ENCODE measurements at regions not wholly inside any gene's neighbourhood (a gene's known extent, or its start where the extent isn't known, plus 50 kb on each side); places are given as distances from the start of the nearest gene placed in this dataset.

DNA sequence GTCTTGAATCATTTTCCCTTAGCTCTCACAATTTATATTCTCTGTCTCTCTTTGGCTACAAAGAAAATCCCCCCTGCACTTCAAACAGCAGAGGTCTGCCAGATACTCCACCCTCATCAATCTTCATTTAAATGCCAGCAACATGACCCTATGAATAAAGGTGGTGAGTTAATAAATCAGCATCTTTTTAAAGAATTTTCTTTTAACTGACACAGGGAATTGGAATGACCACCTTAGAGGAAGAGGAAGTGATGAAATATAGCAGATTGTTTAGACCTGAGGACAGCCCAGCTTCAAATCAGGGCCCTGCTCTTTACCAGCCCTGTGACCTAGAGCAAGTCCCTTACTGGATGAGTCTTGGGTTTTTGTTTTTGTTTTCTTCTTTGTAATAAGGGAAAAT is 223.1 kb upstream of the PAPPA start:
- no peak for TF ChIP-seq CTCF (IDR thresholded peaks at IDR 0.05)
- intact Hi-C loops (cut with DNase I), result no loop called here
- no peak for ATAC-seq

GRCh38 chr9:115938479-115938878 is 215.1 kb upstream of the PAPPA start:
- ATAC-seq (peak in 1 of 8 donors; percentile 31), DNase-seq (no peak)
- H3K9me3 ChIP-seq, result no peaks in the 10 kb centered on the region
- H3K36me3 ChIP-seq, result no peaks in the 10 kb centered on the region
- intact Hi-C loops (cut with DNase I), result no loop called here
- no peak for TF ChIP-seq CTCF (IDR thresholded peaks at IDR 0.05)
- peaks cover 0 to 22% (median 8%) of the 10 kb centered on the region in 9 donors for H3K4me1 ChIP-seq
- no peak overlapping the region for H3K4me3 ChIP-seq
- H3K27me3 ChIP-seq, result no peaks in the 10 kb centered on the region
- WGBS, 2 donors, result 58 to 77% methylated on average over 1 of the region's 1 CpG
- H3K27ac ChIP-seq, result no peak overlapping the region

More for the DNA sequence above, 223.1 kb upstream of the PAPPA start:
- DNase-seq, result no peak
- Histone ChIP-seq H3K4me1 (no peaks in the 10 kb centered on the region), H3K9me3 (no peaks in the 10 kb centered on the region), H3K27ac (no peak overlapping the region), H3K27me3 (no peaks in the 10 kb centered on the region), H3K4me3 (no peak overlapping the region), H3K36me3 (no peaks in the 10 kb centered on the region)

DNA sequence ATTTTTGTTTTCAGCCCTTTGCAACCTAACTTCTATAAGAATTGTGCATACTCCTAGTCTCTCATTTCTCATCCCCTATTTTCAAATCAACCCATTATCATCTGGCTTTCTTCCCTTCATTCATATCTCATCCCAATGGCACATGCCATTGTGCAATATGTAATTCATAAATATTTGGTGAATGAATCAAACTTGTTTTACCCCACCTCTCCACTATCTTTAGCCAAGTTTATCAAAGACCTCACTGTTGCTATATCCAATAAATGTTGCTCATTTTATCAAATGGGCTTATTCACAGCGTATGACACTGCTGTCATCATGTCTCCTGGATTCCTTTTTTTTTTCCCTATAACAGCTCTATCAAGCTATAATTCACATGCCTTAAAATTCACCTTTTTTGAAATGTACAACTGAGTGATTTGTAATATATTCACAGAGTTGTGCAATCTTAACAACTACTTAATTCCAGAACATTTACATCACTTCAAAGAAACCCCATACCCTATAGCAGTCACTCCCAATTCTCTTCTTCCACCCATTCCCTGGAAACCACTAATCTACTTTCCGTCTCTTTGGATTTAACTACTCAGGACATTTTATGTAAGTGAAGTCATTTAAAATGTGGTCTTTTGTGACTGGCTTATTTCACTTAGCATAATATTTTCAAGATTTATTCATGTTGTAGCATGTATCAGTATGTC is 214.4 kb upstream of the PAPPA start:
- Histone ChIP-seq H3K27me3 (no peaks in the 10 kb centered on the region), H3K4me3 (no peak overlapping the region), H3K36me3 (no peaks in the 10 kb centered on the region), H3K27ac (no peak overlapping the region), H3K4me1 (peaks cover 4 to 29% (median 11%) of the 10 kb centered on the region in 9 donors), H3K9me3 (no peaks in the 10 kb centered on the region)
- intact Hi-C loops (cut with DNase I), result no loop called here
- no peak for DNase-seq
- 51 to 58% methylated on average over 2 of the region's 2 CpGs for WGBS, 2 donors
- peak in 2 of 8 donors; percentile 29 to 64 for ATAC-seq
- TF ChIP-seq CTCF (IDR thresholded peaks at IDR 0.05), result no peak

GRCh38 chr9:115941561-115942315 is 211.9 kb upstream of the PAPPA start:
- Histone ChIP-seq H3K27me3 (no peaks in the 10 kb centered on the region), H3K4me1 (peaks cover 5 to 47% (median 20%) of the 10 kb centered on the region in 9 donors), H3K36me3 (no peaks in the 10 kb centered on the region), H3K27ac (peak overlapping the region in 1 of 10 donors; percentile 84), H3K4me3 (no peak overlapping the region), H3K9me3 (no peaks in the 10 kb centered on the region)
- no peak for DNase-seq
- WGBS, 2 donors, result 52 to 59% methylated on average over 2 of the region's 2 CpGs
- no peak for TF ChIP-seq CTCF (IDR thresholded peaks at IDR 0.05)
- ATAC-seq, result no peak
- intact Hi-C loops (cut with DNase I), result loop anchor here in 3 of 10 donors (10.0 kb wide), 2 partner anchors 143 to 213 kb away; partner anchors contain the start of gene PAPPA (in 2 of the 3)
